Esophagus squamous epithelium (tissue), 4 donors: ENCODE measurements at regions not wholly inside any gene's neighbourhood (a gene's known extent, or its start where the extent isn't known, plus 50 kb on each side); places are given as distances from the start of the nearest gene placed in this dataset.

Experiments used
- POLR2A ChIP-seq, 4 donors: fragments of 450-650 bp; IDR thresholded peaks; one replicate each; pipeline ENCODE4 v1.6.1; 2017; ENCODE audit warnings: antibody characterized with exemption in 4 of 4, mild to moderate bottlenecking in 4 of 4, moderate library complexity in 3 of 4
- TF ChIP-seq, protein P1 (sequence below), 6 experiments: fragments of 450-650 bp in 4 of 6; fragments of 200-600 bp in 2 of 6; sonication (generic) in 2 of 6; IDR thresholded peaks; one replicate each; pipeline ENCODE4 v1.5.1; 2016 to 2019; ENCODE audit warnings: antibody characterized with exemption in 6 of 6, mild to moderate bottlenecking in 4 of 6, moderate library complexity in 4 of 6

GRCh38 chr7:98761225-98761624, 108.6 kb downstream of the TMEM130 start:
- no peak for TF ChIP-seq POLR2A (IDR thresholded peaks at IDR 0.05)
- TF ChIP-seq, protein P1, sequence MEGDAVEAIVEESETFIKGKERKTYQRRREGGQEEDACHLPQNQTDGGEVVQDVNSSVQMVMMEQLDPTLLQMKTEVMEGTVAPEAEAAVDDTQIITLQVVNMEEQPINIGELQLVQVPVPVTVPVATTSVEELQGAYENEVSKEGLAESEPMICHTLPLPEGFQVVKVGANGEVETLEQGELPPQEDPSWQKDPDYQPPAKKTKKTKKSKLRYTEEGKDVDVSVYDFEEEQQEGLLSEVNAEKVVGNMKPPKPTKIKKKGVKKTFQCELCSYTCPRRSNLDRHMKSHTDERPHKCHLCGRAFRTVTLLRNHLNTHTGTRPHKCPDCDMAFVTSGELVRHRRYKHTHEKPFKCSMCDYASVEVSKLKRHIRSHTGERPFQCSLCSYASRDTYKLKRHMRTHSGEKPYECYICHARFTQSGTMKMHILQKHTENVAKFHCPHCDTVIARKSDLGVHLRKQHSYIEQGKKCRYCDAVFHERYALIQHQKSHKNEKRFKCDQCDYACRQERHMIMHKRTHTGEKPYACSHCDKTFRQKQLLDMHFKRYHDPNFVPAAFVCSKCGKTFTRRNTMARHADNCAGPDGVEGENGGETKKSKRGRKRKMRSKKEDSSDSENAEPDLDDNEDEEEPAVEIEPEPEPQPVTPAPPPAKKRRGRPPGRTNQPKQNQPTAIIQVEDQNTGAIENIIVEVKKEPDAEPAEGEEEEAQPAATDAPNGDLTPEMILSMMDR (IDR thresholded peaks at IDR 0.05) = no peak
